HG03025 (cell line): ENCODE measurements at regions not wholly inside any gene's neighbourhood (a gene's known extent, or its start where the extent isn't known, plus 50 kb on each side); places are given as distances from the start of the nearest gene placed in this dataset.

Source experiments
- ATAC-seq: cut with Tn5 transposase; IDR thresholded peaks from one replicate; pipeline ENCODE4 v1.9.1; 2021; ENCODE audit warnings: mild to moderate bottlenecking, moderate library complexity; ENCODE audit not compliant: unreplicated experiment, low FRiP score

DNA sequence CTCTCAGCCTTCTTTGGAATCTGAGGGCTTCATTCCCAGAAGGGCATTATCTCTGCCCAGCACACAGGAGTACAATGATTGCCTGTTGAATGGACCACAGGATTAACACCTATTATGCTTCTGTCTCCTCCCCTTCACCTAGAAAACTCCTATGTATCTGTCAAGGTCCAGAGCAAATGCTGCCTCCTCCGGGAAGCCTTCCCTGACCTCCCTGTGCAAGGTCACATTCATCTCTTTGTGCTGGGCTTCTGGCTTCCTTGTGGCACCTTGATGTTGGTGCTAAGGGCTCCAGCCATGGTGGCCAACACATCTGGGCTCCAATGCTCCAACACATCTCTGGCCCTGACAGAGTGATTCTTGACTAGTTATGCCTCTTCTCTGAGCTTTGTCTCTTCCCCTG, 49.9 kb upstream of the ATP2B2 start:
- ATAC-seq, result no peak

DNA sequence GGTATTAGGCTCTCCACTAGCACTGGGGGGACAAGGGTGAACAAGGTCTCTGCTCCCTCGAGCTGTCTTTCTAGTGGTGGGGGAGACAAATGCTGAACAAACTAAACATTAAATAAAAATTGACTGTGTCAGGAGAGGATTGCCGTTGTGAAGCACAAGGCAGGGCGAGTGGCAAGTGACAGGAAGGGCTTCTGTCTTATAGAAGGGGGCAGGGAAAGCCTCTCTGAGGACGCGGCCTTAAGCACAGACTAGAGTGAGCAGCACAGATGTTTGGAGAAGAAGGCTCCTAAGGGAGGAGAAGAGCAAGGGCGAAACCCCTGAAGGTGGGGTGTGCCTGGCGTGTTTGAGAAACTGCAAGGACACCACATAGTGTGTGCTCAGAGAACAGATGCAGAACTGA, 50.9 kb upstream of the ATP2B2 start:
- ATAC-seq, result no peak

DNA sequence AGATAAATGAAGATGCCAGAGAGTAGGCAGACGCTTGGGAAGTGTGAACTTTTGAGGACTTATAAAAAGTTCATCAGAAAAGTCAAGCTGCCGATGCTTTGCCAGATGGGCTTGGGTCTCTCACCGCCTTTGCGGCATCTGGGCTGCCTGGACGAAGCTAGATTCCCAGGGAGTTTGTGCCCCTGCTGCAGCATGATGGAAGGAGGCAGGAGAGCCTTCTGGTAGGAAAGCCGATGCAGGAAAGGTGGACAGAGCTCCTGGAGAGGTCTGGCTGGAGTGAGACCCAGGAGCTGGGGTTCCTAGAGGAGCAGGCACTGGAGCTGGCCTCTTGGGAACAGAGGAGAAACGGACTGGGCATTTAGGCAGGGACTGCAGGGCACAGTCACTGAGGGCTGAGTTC, 51.9 kb upstream of the ATP2B2 start:
- ATAC-seq, result no peak

DNA sequence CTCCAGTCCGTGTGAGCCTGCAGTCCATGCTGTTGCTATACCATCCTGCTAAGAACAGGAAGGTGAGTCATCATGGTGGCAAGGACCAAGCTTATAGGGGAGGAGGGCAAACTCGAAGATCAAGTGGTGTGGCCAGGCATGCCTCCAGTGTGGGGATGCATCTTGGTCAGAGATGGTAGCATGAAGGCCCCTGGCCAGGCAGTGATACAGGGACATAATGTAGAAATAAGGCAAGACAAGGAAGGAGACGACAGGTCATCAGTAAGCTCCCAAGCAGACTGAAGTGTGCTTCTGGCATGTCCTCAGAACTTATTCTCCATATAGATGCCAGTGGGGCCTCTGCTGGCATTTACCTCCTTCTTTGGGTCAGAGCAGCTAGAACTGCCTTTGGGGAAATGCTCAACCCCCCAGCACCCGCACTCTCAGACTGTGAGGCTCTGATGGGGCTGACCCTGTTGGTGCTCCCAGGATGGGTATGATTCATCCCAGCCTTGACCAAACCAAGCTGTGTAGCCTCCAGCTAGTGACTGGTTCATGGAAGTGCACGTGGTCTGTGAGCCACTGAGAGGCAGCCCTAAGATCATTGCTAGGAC, 52.5 kb upstream of the ATP2B2 start:
- no peak for ATAC-seq

DNA sequence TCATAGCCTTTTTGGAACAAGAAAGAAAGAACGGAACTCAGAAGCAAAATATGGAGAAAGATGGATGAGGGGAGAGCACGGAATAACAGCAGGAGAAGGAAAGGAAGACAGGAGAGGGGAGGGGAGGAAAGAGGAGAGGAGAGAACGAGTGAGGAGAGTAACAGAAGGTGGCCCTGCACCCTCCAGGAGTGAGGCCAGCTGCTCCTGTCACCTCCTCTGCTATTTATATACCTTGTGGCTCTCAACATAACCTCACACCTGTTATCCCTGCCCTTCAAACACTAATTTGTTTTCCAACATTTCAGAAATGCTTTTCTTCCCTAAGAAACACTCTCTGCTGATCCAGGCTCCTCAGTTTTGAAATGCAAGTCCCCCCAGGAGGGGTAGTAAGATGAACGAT, 53.4 kb upstream of the ATP2B2 start:
- no peak for ATAC-seq

DNA sequence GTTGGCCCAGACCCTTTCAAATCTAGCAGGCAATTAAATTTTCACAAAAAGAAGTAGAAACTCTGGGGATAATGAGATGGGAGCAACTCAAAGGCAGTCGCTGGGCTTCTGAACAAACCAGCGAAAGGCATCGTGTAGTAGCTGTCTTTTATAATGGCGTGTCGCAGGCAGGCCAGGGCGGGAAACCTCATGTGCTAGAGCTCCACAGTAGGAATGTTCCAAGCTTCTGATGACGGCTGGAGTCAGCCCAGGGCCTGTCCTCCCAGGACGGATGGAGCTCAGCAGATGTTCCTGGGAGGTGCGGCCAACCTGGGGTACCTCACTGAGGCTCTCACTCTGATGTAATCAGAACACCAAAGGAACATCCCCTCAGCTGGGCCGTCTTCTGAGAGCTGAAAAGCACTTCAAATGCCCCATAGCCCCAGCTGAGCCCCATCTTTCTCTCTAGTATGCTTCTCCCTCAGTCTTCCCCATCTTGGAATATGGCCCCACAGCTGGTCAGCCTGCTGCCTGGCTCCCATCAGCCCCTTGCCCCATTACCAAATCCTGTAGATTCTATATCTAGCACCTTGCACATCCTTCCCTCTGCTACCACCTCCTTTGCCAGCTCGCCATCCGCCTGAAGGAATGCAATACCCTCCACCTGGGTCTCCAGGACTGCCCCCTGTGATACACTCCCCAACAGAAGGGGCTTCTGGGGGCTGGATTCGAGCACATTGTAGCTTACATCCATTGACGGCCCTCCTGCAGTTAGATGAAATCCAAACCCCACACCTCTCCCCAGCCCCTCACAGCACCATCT, 54.9 kb upstream of the ATP2B2 start:
- no peak for ATAC-seq

DNA sequence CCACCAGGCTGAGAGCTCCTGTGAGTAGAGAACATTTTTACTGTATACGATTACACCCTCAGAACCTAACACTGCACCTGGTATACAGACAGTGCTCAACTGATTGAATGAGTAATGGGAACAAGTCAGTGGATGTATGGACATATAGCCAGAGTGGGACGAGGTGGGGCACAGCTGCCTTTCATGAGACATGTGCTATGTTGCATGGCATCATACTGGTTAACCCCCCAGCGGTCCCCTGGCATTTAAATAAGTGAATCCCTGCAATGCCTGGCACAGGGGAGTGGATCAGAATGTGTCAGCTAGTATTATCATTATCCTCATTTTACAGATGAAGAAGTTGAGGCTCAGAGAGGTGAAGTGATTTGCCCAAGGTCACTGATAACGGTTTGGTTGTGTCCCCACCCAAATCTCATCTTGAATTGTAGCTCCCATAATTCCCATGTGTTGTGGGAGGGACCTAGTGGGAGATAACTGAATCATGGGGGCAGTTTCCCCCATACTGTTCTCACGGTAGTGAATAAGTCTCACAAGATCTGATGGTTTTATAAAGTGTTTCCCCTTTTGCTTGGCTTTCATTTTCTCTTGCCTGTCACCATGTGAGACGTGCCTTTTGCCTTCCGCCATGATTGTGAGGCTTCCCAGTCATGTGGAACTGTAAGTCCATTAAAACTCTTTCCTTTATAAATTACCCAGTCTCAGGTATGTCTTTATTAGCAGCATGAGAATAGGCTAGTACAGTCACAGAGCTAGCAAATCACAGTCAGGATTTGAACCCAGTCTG, 56.0 kb upstream of the ATP2B2 start:
- ATAC-seq, result no peak

DNA sequence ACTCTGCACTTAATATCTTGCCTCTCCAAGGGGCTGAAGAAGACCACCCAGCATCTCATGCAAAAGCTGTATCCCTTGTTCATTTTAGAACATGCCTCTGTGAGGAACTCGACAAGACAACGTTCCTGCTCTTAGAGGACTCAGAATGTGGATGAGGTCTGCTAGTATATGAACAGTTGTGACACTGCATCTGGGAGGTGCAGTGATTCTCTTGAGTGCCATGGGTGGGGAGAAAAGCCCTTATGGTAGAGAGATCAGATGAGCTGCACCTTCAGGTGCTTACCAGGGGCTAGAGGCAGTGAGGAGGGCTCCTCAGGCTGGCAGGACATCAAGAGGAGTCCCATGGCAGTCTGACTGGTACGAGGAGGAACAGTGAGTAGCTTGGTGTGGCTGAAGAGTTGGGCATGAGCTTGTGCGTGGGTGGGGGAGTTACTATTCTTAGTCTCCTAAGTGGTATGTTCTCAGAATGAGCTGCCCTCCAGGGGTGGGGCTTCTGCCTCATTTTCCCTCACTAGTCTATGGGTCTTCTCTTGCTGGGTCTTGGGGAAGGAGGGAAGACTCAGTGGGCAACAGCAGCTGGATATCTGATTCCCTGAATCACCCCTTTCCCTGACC, 56.7 kb upstream of the ATP2B2 start:
- ATAC-seq, result no peak

DNA sequence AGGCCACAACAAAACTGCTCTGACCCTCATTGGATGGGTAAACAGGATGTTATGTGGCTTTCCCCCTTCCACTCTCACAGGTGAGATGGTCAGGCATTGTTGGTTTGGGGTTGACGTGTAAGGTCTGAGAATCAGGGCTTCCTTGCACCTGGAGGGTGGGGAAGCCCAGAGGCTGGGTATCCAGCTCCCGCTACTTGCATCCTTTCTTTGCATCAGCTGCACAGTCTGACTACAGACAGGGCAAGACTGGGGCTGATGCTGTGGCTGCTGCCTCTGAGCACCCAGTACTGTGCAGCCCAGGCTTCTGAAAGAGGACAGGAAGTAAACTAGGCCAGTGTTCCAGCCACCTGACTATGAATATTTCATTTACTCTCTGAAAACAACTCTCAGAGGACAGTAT, 58.0 kb upstream of the ATP2B2 start:
- ATAC-seq, result no peak

DNA sequence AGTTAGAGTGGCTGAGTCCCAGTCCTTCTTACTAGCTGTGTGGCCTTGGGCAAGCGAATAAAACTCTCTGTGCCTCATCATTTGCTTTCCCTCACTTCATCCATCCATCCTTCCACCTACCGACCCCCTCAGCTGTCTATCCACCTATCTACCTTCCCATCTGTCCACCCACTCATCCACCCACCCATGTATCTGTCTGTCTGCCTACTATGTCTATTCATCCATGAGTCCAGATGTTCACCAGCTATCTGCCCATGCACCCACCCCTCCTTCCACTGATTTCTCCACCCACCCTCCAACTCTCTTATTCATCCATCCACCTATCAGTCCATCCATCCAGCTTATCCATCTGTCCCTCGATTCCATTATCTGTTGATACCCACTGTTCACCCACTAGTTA, 60.4 kb upstream of the ATP2B2 start:
- ATAC-seq, result no peak

DNA sequence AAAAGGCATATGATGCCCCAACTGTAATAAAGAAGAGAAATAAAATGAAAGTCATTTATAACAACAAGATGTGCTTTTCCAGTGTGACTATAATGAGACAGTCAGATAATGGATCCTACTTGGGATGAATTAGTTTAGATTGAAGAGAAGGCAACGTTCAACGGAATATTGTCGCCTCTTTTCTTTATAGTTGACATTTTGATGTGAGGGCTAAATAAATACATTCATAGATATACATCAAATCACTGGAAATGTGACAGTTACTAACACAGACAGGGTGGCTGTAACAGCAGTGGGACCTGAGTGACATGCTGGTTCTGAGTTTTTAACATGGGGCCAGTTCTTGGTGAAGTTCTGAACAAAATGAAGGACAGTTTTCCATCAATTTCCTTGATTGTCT, 61.1 kb upstream of the ATP2B2 start:
- ATAC-seq, result no peak

DNA sequence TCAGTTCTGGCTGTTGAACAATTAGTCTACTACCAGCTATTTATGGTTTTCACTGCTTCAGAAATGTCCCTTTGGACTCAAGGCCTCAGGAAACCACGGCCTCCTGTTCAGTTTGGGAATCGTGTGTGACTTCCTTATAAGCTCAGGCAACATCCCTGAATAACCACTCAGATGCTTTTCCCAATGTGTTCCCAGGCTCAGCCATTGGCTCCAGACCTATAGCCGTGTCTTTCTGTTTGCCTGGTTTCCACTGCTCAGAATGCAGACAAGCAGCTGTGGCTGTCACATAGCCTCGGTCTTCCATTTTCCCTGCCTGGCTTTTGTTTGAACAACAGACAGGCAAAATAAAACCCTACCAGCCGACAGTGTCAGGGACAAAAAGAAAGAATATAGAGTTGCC, 63.2 kb upstream of the ATP2B2 start:
- ATAC-seq, result no peak

DNA sequence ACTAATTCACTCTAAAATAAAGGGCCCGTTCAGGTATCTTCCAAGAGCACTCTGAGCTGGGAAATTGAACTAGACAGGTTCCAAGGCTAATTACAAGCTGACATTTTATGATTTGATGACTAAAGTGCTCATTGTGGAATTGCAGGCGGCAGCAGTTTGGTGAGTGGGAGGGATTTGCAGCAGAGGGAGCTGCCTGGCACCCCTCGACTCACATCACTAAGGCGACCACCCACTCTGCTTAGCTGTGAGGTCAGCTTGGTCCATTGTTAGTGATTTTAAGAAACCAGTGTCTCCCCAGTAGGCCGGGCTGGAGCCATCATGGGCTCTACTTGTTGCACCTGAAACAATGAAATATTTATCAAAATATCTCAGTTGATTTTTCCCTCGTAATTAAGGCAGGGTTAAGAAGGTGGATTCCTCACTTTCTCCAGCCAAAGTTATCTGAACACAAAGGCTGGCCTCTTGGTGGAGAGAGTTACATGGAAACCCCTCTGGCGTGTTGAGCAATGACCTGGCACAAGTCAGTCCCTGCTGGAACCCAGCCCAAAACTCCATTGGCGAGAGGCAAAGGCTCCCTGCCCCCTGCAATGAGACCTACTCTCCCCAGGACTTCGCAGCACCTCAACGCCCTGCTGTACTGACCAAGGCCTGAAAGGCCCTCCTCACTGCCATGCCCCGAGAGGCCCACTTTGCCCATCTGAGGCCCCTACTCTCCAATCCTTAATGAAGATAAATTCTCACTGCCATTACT, 65.0 kb upstream of the ATP2B2 start:
- ATAC-seq, result no peak

DNA sequence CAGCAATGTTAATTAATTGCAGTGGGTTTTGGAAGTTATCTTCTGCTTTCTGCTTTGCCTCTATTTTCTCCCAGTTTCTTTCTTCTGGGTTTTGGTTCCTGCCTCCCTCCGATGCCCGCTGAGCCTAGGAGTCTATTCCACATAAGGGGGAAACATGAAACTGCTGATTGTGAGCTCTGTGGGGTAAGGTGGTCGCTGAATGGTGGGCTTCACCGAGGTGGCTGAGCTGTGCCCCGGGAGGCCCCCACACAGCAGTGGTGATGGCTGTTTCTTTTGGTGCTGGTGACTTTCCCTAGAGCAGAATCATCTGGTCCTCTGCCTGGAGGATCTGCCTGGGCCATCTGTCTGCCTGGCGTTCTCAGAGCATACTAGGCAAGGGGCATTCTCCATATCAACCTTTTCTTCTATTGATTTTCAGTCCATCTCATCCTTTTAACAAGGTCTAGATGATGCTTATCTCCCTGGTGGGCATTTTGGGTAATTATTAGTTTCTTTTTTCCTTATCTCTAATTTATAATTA, 68.8 kb upstream of the ATP2B2 start:
- ATAC-seq, result no peak

DNA sequence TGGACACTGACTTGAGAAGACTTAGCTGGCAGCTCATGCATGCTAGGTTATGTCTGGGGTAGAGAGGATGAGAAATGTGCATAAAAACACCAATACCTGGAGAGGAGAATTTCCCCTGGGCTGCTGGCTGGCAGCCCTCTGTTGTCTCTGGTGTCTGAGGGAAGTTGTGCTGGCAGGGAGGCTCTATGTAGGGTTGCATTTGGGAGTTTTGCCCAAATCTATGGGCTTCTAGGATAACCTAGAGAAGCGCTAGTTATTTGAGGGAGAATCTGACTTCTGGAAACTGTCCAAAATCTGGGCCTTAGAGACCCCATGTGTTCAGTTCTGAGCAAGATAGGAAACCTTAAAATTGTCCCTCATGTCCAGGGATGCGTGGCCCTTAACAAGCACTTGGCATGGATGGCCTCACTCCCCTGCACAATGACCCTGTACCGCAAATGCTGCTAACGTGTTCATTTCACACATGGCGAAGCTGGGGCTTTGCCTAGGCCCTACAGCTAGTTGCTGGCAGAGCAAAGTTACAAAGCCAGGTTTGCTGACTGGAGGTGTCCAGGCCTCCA, 70.3 kb upstream of the ATP2B2 start:
- no peak for ATAC-seq

DNA sequence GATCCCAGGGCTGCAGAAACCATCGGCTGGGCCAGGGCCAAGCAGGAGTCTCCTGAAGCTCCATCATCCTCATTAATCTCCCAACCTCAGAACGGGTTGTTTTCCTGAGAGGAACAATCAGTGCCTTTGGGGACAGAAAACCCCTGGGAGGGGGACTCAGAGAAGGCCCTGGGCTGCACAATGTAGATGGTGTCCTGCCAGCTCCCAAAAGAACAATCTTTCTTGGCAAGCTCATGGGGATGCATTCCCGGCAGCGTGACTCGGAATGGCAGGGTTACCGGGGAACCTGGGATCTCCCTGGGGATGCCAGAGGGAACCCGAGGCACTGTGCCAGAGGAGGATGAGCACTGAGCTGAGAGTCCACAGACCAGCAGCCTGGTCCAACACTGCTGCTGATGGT, 72.1 kb upstream of the ATP2B2 start:
- ATAC-seq, result no peak

DNA sequence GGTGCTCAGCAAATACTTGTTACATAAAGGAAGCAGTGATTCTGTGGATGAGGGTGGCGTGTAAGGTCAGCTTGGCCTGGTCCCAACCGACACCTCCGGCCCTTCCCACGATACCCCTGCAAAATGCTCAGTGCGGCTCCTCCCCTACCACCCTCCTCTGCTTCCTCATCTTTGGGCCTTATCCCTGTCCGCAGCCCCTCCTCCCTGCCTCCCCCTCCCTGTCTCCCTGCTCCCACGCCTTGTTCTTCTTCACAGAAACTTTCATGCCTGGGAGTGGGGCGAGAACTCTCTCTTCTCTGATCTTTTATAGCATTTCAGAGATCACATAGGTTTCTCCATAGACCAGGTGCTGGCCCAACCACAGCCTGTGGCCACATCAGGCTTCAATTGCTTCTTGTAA, 75.0 kb upstream of the ATP2B2 start:
- ATAC-seq, result no peak

DNA sequence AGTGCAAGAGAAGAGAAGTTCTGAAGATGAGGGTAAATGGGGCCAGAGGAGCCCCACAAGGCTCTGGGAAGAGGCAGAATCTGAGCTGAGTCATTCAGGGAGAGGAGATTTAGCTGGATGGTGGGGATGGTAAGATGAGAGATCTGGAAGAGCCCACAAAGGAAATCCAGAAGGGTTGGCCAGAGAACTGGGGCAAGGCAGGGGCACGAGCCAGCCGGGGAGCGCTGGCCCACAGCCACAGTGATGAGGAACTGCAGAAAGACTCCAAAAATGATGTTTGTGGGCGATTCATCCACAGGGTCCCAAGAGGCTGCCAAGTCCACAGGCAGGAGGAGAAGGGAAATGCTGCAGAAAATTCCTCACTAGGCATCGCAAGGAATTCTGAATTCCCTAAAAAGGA, 75.9 kb upstream of the ATP2B2 start:
- ATAC-seq, result no peak

DNA sequence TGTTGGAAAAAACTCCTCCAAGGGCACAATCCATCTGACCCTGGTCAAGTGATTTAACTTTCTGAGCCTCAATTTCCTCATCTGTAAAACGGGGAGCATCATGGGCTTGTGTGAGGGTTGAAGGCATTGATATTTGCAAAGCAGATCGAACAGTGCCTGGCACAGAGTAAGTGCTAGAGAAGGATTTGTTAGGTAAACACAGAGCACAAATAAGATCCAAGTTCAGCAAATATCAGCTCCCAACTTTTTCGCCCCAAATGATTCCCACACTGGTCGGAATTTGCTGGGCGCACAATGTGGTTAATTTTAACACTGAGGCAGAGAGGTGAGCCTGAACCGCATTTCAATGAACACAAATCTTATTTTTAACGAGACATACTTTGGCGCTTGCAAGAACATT, 76.3 kb upstream of the ATP2B2 start:
- ATAC-seq, result no peak

DNA sequence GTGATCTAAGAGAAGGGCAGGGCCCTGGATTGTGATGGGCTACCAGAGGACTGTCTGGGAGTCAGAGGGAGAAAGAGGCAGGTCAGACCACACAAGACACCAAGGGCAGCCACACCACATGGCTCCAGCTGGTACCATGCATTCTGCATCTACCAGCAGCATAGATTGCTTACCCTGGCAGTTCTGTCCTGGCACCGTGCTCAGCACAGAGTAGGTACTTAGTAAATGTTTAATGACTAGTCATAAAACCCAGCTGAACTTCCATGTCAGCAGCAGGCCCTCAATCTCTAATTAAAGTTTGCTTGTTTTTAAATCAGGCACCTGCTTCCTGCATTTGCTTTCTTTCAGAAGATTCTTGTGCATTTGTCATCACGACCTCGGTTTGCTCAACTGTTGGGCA, 77.3 kb upstream of the ATP2B2 start:
- no peak for ATAC-seq
